HG02840 (cell line): ENCODE measurements at regions not wholly inside any gene's neighbourhood (a gene's known extent, or its start where the extent isn't known, plus 50 kb on each side); places are given as distances from the start of the nearest gene placed in this dataset.

ENCODE experiments used
- ATAC-seq: cut with Tn5 transposase; IDR thresholded peaks from one replicate; pipeline ENCODE4 v1.9.1; 2021; ENCODE audit warnings: mild to moderate bottlenecking, moderate library complexity, moderate number of reproducible peaks; ENCODE audit not compliant: unreplicated experiment, low FRiP score

GRCh38 chr3:30069056-30069455 is 537.3 kb upstream of the TGFBR2 start:
- ATAC-seq, result no peak

- ATAC-seq, result no peak
Observed at GRCh38 chr3:30073040-30073439, 533.4 kb upstream of the TGFBR2 start.

DNA sequence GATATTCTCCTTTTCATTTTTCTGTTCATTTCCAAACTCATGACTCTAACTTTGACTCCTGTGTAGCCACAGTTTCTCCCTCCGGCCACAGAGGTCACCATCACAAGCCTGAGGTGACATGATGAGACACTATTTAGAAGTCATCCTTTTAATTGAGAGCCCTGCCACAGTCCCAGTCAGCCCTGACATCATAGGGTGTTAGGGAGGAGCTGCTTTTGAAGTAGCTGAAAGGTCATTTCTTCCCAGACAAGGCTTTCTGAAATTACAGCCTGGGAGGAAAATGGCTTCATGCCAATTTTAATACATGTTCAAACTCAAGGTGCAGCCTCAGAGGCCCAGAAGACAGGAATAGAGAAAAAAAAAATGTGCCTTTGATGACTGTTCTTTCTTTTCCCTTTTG is 532.8 kb upstream of the TGFBR2 start:
- ATAC-seq, result no peak

GRCh38 chr3:30075514-30075913 is 530.9 kb upstream of the TGFBR2 start:
- ATAC-seq, result no peak

DNA sequence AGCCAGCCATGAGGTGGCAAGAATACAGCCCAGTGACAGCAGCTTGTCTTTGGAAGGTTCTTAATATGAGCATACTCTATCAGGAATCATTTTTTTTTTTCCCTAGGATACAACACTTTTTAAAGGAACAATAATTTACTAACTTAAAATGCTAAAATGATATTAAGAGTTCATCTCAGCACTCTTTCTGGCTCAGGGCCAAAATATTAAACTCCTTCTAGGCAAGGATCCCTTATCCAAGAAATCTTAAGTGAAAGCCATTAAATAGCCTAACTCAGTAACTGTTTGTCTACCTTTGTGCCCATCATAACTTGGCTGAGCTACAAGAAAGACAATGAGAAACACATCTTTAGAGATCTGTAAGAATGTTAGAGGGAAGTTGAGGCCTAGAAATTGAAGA is 529.5 kb upstream of the TGFBR2 start:
- no peak for ATAC-seq

- ATAC-seq, result no peak
Observed at GRCh38 chr3:30077746-30078145, 528.7 kb upstream of the TGFBR2 start.

DNA sequence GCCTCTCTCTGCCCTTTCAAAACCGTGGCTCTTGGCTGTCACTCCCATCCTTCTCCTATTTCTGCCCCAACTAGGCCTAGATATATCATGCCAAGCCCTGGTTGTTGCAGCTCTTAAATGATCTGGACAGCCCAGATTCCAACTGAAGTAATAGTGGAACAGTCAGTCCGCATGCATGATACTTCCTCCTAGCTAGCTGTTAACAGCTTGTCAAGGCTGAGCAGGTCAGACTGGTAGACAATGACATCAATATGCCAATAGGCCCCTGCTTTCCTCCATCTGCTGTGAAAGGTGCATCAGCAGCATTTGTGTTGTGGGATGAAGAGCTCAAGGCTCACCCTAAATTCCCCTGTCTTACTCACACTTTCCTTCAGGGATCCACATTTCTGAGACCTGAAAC is 527.7 kb upstream of the TGFBR2 start:
- no peak for ATAC-seq

- ATAC-seq, result no peak
Observed at GRCh38 chr3:30081904-30082303, 524.5 kb upstream of the TGFBR2 start.

DNA sequence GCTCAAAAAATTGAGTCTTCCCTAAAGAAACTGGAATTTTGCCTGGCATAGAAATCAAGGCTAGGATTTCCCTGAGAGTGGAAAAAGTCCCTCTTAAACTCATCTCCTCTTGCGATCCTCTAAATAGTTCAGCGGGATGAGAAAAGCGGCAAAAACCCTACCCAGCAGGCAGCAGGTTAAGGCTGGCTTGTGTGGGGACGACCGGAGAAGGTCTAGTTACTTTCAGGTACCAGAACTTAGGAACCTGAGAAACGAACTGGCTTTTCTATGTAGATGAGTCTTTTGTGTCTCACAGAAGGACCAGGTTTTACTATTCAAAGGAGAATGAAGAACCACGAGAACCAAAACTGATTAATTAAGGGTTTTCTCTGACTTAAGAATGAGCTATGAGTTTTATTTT is 523.7 kb upstream of the TGFBR2 start:
- no peak for ATAC-seq

DNA sequence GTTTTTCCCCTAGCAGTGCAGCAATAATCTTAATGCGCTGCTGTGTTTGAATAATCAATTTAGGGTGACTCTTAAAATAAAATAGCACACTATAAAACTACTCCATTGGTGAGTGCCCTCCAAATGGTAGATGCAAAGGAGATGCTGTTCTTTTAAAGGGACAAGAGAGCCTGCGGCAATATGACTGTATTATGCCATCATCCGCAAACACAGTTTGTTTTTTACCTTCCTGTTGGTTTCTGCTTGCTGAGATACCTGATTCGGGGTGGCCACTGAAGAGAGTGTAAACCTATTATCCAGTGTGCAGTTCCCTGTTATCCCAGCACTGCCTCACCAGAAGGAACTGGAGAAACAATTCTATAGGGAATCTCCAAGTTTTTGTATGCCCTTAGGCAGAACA is 523.1 kb upstream of the TGFBR2 start:
- no peak for ATAC-seq

GRCh38 chr3:30084316-30084715 is 522.1 kb upstream of the TGFBR2 start:
- ATAC-seq, result no peak

- ATAC-seq, result no peak
Observed at GRCh38 chr3:30084971-30085403, 521.4 kb upstream of the TGFBR2 start.

GRCh38 chr3:30085486-30085885 is 520.9 kb upstream of the TGFBR2 start:
- no peak for ATAC-seq

DNA sequence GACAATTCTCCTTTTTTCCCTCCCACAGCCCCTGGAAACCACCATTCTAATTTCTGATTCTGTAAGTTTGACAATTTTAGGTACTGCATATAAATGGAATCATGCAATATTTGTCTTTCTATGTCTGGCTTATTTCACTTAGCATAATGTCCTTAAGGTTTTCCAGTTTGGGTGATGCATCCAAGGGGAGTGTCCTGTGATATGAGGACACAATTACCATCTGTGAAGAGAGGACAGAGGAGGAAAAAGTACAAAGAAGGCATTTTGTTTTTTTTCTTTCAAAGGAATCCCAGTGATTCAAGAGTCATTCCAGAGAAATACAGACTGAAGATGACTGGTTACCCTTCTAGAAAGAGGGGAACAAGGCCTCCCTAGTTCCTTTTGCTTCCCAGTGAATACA is 514.7 kb upstream of the TGFBR2 start:
- ATAC-seq, result no peak

- ATAC-seq, result no peak
Observed at GRCh38 chr3:30097022-30097650, 509.3 kb upstream of the TGFBR2 start.

GRCh38 chr3:30098243-30098642 is 508.2 kb upstream of the TGFBR2 start:
- no peak for ATAC-seq

GRCh38 chr3:30098653-30099455 is 507.5 kb upstream of the TGFBR2 start:
- no peak for ATAC-seq

- ATAC-seq, result no peak
Observed at GRCh38 chr3:30102356-30102755, 504.0 kb upstream of the TGFBR2 start.

DNA sequence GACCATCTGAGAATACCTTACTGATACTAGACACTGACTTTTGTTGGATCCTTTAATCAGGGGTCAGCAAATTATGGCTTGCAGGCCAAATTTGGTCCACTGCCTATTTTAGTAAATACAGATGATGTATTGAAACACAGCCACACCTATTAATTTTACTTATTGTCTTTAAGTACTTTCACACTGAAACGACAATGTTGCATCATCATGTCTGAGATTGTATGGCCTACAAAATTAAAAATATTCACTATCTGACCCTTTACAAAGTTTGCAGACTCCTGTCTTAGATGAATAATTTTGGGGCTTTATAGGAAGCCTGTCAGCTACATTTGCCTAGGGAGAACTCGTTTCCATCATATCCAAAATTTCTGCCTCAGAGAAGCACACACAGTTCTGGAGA is 503.2 kb upstream of the TGFBR2 start:
- ATAC-seq, result no peak

DNA sequence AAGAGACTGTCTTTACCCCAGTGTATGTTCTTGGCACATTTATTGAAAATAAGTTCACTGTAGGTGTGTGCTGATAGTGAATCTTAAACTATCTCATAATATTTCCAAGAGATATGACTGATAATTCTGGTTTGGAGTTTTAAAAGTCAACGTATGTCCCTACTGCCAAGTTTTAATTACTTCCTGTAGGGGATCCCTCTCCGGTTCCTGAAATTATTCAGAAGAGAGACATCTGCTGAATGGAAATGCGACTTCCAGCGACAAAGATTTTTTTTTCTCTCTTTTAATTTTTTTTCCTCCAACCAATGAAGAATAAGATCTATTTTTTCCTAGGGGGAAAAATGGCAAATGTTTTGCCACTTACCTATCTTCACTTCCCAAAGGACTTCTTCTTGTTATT is 498.9 kb upstream of the TGFBR2 start:
- ATAC-seq, result no peak

- no peak for ATAC-seq
Observed at GRCh38 chr3:30112411-30112810, 494.0 kb upstream of the TGFBR2 start.

- no peak for ATAC-seq
Observed at GRCh38 chr3:30112902-30113484, 493.4 kb upstream of the TGFBR2 start.
